ENCODE measurements at regions not wholly inside any gene's neighbourhood (a gene's known extent, or its start where the extent isn't known, plus 50 kb on each side); places are given as distances from the start of the nearest gene placed in this dataset.

DNA sequence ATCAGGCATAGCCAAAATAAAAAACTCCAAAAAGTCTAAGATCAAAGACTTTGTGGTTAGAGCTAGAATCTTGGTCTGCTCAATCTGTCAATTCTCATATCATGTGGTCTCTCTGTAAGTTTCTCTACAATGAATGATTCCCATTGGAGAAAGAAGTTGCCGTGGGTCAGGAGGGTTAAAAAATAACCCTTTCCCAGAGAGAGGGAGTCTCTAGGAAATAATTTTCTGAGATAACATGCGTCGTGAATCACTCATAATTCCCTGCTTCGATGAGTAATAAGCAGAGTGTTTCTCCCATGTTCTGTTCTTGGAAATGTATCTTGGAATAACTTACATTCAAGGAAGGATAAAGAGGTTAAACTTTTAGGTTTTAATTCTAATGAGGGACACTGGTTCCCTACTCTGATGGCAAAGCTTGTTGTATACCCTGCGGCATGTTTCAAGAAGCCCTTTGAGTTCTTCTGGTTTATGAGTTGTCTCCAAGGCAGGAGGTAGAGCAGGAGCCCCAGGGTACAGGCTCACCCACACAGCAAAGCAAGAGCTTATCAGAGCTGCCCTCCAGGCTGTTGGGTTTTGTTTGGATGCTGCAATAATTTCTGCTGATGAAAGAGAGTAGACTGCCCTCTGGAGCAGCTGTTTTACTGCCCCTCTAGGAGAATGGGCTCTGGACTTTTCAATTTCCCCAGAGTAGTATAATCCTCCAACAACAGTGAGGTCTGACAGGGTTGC, 599.1 kb downstream of the QKI start:
- Mint-ChIP-seq H3K36me3 (ENCODE audit: low read depth) (no peaks in the 10 kb centered on the region), H3K4me3 (no peak overlapping the region), H3K27ac (no peak overlapping the region), H3K27me3 (ENCODE audit: low read depth) (no peaks in the 10 kb centered on the region), H3K9me3 (no peaks in the 10 kb centered on the region), H3K4me1 (ENCODE audit: low read depth) (no peaks in the 10 kb centered on the region)

DNA sequence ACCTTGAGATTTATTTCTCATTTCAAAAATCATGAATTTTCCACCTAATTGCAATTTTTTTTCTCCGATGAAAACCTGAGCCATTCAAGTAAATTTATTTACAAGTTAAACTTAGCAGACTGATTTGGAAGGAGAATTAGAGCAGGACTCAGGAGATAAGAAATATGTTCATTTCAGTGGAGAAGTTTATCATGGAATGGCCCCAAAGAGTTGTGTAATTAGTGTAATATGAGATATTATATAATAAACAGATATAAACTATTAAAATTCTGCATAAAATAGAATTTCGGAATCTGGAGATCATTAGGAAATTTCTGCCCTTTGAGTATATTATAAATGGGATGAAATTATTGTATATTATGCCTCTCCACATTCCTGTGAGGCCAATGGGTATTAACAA, 596.8 kb downstream of the QKI start:
- Mint-ChIP-seq H3K4me3 (no peak overlapping the region), H3K36me3 (ENCODE audit: low read depth) (no peaks in the 10 kb centered on the region), H3K4me1 (ENCODE audit: low read depth) (no peaks in the 10 kb centered on the region), H3K27me3 (ENCODE audit: low read depth) (no peaks in the 10 kb centered on the region), H3K9me3 (no peaks in the 10 kb centered on the region), H3K27ac (no peak overlapping the region)

DNA sequence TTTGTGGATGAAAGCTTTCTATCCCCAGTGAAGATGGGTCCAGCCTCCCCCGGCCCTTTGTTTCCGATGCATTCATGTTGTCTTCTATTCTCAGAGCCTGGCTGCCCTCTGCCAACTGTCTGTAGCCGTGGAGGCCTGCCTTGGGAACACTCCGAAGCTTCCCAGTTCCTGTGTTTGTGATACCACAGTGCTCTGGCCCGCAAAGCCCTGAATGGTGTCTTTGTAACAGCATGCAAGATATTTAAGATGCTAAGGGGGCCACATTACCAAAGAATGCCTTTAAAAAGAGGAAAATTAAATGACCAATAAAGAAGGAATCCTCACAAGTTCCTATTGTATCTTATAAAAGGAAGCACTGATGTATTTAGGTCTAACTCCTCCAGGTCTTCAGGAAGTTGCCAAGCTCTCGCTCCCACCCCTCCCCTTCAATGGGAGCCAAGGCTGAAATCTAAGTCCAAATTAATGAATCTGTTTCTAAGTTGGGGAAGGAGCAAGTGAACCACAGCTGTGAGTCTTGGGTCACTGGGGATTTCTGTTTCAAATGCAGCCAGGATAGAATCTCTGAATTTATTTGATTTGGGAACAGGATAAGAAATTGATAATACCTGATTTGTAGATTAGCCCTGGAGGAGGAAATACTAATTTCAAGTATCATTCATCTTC, 596.1 kb downstream of the QKI start:
- no peak overlapping the region for H3K4me3 Mint-ChIP-seq
- no peaks in the 10 kb centered on the region for H3K27me3 Mint-ChIP-seq (ENCODE audit: low read depth)
- no peaks in the 10 kb centered on the region for H3K4me1 Mint-ChIP-seq (ENCODE audit: low read depth)
- no peaks in the 10 kb centered on the region for H3K36me3 Mint-ChIP-seq (ENCODE audit: low read depth)
- no peak overlapping the region for H3K27ac Mint-ChIP-seq
- no peaks in the 10 kb centered on the region for H3K9me3 Mint-ChIP-seq

DNA sequence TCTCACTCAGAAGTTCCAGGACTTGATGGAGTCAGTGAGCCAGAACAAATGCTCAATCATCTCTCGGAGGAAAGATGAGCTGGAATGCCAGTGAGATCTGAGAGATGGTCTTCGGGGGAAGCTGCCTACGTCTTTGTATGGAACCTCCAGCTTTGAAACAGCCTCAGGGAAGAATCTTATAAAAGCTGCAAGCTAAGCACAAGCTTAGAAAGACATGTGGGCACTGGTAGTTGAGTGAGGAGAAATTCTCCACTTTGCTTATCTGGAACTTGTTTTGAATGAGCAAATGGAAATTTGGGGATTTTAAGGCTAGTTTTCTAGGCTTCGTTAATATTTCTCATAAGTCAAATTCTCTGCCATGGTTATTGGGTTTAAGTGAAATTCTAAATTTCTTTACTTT, 594.4 kb downstream of the QKI start:
- Mint-ChIP-seq H3K4me1 (ENCODE audit: low read depth) (no peaks in the 10 kb centered on the region), H3K27ac (no peak overlapping the region), H3K36me3 (ENCODE audit: low read depth) (no peaks in the 10 kb centered on the region), H3K27me3 (ENCODE audit: low read depth) (no peaks in the 10 kb centered on the region), H3K4me3 (no peak overlapping the region), H3K9me3 (no peaks in the 10 kb centered on the region)

DNA sequence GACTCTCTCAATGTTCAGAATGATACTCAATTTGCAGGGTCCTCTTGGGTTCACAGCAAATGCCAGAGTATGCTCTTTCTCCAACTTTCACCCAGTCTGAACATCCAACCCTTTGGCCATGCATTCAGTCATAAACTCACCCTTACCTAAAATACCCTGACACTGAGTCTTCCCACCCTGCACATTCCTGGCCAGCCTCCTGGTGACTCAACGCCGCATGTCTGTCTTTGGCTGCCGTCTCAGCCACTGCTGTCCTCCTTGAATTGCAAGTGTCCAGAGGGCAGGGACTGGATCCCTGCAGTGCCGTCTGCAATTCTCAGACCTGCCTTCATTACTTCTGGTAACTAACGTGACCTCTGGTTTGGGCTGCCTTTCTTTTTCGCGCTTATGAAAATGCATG, 593.4 kb downstream of the QKI start:
- Mint-ChIP-seq H3K27me3 (ENCODE audit: low read depth) (no peaks in the 10 kb centered on the region), H3K4me1 (ENCODE audit: low read depth) (no peaks in the 10 kb centered on the region), H3K36me3 (ENCODE audit: low read depth) (no peaks in the 10 kb centered on the region), H3K4me3 (no peak overlapping the region), H3K9me3 (no peaks in the 10 kb centered on the region), H3K27ac (no peak overlapping the region)

DNA sequence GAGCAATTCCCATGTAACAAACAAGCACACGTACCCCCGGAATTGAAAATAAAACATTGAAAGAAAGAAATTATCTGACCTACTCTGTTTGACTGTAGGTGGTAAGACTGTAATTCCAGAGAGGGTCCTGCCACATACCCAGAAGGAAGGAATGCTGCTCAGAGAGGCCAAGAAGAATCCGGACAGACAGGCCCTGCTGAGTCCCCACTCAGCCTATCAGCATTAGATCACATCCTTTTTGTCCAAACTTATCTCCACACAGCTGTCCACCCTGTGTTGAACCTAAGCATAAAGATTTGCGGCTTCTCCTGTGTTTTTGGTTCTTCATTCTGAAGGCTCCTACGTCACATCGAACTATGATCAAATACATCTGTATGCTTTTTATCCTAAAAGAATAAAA, 591.9 kb downstream of the QKI start:
- Mint-ChIP-seq H3K4me1 (ENCODE audit: low read depth) (no peaks in the 10 kb centered on the region), H3K9me3 (no peaks in the 10 kb centered on the region), H3K27ac (no peak overlapping the region)

DNA sequence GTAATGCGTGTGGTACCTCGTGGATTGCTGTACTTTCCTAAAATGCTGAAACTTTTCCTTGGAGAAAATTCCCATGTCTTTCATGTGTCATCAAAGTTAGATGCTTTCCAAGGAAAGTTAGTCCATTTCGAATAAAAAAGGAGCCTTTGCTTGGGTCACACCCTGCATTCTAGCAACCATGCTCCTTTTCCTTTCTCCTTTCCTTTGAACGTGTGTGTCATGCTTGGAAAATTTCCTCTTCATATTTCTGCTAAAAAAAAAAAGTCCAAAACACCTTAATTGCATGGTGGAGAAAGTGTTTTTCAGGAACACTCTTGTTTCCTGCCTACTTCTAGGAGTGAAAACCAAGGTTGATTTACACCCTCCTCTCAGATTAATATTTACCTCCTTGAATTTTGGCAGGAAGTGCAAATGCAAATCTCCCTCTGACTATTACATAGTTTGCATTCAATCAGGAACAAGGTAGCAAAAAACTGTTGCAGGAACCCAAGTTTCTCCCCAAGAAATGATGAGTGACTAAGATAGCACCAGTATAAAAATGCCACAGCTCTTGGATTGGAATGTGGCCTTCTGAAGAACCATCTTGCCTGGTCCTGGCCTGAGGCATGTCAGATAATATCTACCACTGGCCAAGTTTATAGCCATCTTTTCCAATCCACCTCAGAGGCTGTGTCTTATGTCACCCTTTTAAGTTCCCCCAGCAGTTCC, 590.6 kb downstream of the QKI start:
- Mint-ChIP-seq H3K4me1 (ENCODE audit: low read depth) (no peaks in the 10 kb centered on the region), H3K27me3 (ENCODE audit: low read depth) (no peaks in the 10 kb centered on the region), H3K36me3 (ENCODE audit: low read depth) (no peaks in the 10 kb centered on the region), H3K27ac (no peak overlapping the region), H3K4me3 (no peak overlapping the region), H3K9me3 (no peaks in the 10 kb centered on the region)

More for the DNA sequence above, 591.9 kb downstream of the QKI start:
- Mint-ChIP-seq H3K36me3 (ENCODE audit: low read depth) (no peaks in the 10 kb centered on the region), H3K4me3 (no peak overlapping the region), H3K27me3 (ENCODE audit: low read depth) (no peaks in the 10 kb centered on the region)

DNA sequence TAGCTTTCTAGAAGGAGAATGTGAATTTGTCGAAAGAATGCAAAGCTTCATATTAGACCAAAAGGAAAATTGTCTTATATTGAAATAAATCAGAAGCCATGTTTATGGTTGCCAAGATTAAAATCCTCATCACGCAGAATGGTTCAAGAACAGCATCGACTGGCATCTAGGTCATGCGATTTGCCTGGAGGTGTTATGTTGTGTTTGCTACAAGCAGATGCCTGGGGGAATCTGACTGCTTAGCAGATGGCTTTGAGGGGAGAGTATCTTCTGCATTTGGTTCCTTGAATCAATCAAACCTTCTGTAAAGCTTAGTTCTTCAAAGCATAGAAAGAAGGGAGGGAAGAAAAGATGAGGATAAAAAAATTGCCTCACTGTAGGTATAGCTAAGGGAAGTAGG, 585.8 kb downstream of the QKI start:
- Mint-ChIP-seq H3K4me3 (no peak overlapping the region), H3K4me1 (ENCODE audit: low read depth) (no peaks in the 10 kb centered on the region), H3K27me3 (ENCODE audit: low read depth) (no peaks in the 10 kb centered on the region), H3K9me3 (no peaks in the 10 kb centered on the region), H3K36me3 (ENCODE audit: low read depth) (no peaks in the 10 kb centered on the region), H3K27ac (no peak overlapping the region)

DNA sequence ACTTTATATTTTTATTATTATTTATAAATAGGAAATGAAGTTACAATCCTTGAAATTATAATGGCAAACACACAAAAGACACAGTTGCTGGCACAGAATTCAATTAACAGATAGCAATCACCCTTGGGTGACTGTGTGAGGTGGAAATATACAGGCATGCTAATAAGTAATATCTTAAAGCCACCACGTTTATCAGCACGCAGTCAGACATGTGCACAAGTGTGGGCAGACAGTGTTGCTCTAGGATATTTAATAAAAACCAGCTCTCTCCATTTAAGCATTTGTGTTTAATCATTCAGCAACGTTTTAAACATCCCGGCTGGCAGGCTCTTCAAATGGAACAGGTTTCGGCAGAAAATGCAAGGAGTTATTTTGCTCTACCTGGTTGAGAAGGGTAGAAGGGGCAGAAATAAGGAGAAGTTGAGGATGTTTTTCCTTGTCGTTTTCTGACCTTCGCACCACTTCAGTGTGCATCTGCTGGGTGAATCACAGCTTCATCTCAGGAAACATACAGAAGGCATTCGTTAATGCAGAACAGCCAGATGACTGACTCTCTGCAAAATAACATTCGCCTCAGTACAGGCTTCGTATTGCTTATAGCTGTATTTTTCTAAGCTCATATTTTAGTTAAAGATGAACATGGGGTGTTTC, 585.1 kb downstream of the QKI start:
- Mint-ChIP-seq H3K27ac (no peak overlapping the region), H3K9me3 (no peaks in the 10 kb centered on the region), H3K4me1 (ENCODE audit: low read depth) (no peaks in the 10 kb centered on the region), H3K27me3 (ENCODE audit: low read depth) (no peaks in the 10 kb centered on the region), H3K4me3 (no peak overlapping the region), H3K36me3 (ENCODE audit: low read depth) (no peaks in the 10 kb centered on the region)

DNA sequence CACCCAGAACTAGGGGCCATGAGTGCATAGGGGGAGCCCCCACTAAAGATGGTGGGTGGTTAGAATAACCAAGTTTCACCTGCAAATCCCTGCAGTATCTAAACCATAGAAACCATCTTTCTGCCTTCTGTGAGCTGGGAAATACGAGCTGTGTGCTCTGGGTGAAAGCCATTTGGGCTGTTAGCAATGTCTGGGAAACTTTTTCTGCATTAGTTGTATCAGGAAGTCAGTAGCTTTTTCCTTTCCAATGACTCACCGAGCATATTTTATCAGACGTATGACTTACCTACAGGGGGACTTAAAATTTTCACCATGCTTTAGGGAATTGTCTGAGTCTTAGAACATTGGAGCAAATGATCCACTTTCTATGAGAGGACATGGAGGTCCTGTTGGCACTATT, 584.0 kb downstream of the QKI start:
- no peaks in the 10 kb centered on the region for H3K4me1 Mint-ChIP-seq (ENCODE audit: low read depth)
- no peaks in the 10 kb centered on the region for H3K9me3 Mint-ChIP-seq
- H3K4me3 Mint-ChIP-seq: no peak overlapping the region
- H3K27ac Mint-ChIP-seq: no peak overlapping the region
- no peaks in the 10 kb centered on the region for H3K36me3 Mint-ChIP-seq (ENCODE audit: low read depth)
- no peaks in the 10 kb centered on the region for H3K27me3 Mint-ChIP-seq (ENCODE audit: low read depth)

DNA sequence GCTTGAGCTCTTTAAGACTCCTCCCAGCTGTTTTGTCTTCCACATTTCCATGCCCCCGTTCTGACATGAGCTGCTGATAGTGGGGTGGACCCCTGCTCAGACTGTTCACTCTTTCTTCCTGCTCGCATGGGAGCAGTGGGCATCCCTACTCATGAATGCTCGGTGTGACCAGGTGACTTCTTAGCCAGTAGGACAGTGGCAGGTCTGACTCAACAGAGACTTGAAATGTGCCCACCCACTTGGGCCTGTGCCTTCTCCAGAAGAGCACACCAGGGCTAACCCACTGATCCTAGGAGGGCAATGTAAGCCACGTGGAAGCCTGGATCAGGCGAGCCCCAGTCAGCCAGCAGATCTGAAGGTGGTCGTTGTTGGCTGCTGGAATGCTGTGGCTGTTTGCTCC, 582.0 kb downstream of the QKI start:
- no peak overlapping the region for H3K4me3 Mint-ChIP-seq
- no peaks in the 10 kb centered on the region for H3K4me1 Mint-ChIP-seq (ENCODE audit: low read depth)
- no peak overlapping the region for H3K27ac Mint-ChIP-seq
- no peaks in the 10 kb centered on the region for H3K27me3 Mint-ChIP-seq (ENCODE audit: low read depth)
- H3K9me3 Mint-ChIP-seq: no peaks in the 10 kb centered on the region
- no peaks in the 10 kb centered on the region for H3K36me3 Mint-ChIP-seq (ENCODE audit: low read depth)

DNA sequence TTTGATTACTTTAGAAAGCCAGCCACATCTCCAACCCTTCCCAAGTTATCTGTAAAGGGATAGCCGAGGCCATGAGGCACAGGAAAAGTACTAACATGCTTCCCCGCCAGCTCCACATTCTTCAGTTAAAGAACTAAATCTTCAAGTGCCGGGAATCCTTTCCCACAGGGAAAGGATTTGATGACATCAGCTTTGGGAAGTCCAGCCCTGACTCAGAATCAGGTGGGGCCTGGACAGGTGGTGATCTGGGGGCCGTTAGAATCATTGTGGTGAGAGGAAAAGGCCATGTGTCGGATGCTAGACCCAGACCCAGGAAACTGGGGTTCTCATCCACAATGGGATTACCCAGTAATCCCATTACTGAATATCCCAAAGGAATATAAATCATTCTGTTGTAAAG, 580.0 kb downstream of the QKI start:
- Mint-ChIP-seq H3K36me3 (ENCODE audit: low read depth) (no peaks in the 10 kb centered on the region), H3K4me3 (no peak overlapping the region), H3K9me3 (no peaks in the 10 kb centered on the region), H3K27ac (no peak overlapping the region), H3K27me3 (ENCODE audit: low read depth) (no peaks in the 10 kb centered on the region), H3K4me1 (ENCODE audit: low read depth) (no peaks in the 10 kb centered on the region)

DNA sequence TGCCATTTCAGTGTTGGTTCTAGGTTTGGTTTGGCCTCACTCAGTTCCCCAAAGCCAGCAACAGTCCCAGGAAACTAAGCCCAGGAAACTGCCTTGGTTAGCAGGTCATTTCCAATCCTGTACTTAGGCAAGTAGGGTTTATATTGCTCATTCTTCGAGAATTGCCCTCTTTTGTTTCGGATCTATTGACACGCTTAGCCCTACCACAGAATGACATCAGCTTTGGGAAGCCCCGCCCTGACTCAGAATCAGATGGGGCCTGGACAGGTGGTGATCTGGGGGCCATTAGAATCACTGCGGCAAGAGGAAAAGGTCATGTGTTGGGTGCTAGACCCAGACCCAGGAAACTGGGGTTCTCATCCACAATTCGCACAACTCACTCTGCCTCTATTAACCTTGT, 578.2 kb downstream of the QKI start:
- Mint-ChIP-seq H3K9me3 (no peaks in the 10 kb centered on the region), H3K36me3 (ENCODE audit: low read depth) (no peaks in the 10 kb centered on the region), H3K4me1 (ENCODE audit: low read depth) (no peaks in the 10 kb centered on the region), H3K27me3 (ENCODE audit: low read depth) (no peaks in the 10 kb centered on the region), H3K4me3 (no peak overlapping the region), H3K27ac (no peak overlapping the region)

DNA sequence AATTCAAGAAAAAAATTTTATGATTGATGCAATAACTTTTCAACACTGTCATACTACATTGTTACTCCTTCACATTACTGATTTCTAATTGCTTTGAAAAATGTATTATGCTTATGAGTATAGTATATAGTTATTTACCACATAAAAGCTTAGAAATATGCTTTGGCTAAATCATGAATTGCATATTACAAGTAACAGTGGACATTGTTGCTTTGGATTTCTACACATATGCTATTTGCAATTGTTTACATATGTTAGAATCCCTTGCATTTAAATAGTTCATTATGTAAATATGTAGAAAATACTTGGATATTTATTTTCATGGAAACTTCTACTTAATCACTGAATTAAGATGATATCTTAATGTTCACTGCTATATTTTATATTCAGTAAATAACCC, 577.5 kb downstream of the QKI start:
- no peaks in the 10 kb centered on the region for H3K4me1 Mint-ChIP-seq (ENCODE audit: low read depth)

DNA sequence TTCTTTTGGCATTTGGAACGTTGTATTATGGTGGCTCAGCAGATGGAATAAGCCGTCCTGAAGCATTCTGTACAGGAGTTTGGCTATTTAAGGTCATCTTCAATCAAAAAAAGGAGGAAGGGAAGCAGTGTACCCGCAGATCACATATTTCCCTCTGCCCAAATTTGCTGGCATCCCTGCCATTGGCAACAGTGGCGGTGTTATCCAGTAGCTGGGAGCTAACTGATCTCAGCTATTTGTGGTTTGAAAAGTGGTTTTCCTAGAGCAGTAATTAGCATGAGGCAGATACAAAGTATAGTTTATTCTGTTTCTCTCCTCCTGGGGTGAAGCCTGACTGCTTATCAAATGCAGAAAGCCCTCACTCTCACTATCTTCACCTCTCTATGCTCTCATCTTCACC, 576.8 kb downstream of the QKI start:
- H3K9me3 Mint-ChIP-seq: no peaks in the 10 kb centered on the region
- no peak overlapping the region for H3K4me3 Mint-ChIP-seq
- no peaks in the 10 kb centered on the region for H3K4me1 Mint-ChIP-seq (ENCODE audit: low read depth)

More for the DNA sequence above, 577.5 kb downstream of the QKI start:
- Mint-ChIP-seq H3K27me3 (ENCODE audit: low read depth) (no peaks in the 10 kb centered on the region), H3K36me3 (ENCODE audit: low read depth) (no peaks in the 10 kb centered on the region), H3K9me3 (no peaks in the 10 kb centered on the region), H3K27ac (no peak overlapping the region), H3K4me3 (no peak overlapping the region)

More for the DNA sequence above, 576.8 kb downstream of the QKI start:
- Mint-ChIP-seq H3K27ac (no peak overlapping the region), H3K36me3 (ENCODE audit: low read depth) (no peaks in the 10 kb centered on the region), H3K27me3 (ENCODE audit: low read depth) (no peaks in the 10 kb centered on the region)

Data from T-helper 1 cell treated with Interleukin-12 subunit alpha and Interleukin-12 subunit beta and Interleukin-4 antibody, amounts not matched to agents 30 μg/mL and 1 μg/mL, for 36 hours (primary cell).